Keratinocyte (primary cell): ENCODE measurements at regions not wholly inside any gene's neighbourhood (a gene's known extent, or its start where the extent isn't known, plus 50 kb on each side); places are given as distances from the start of the nearest gene placed in this dataset.

Source experiments
- CTCF ChIP-seq, 3 experiments: IDR thresholded peaks in 1 of 3; conservative IDR thresholded peaks in 1 of 3; optimal IDR thresholded peaks in 1 of 3; 2 replicates in 2 of 3; 3 replicates in 1 of 3; pipeline versions ENCODE3 to v1.5.1; 2011; ENCODE audit warnings: low read length in 3 of 3, mild to moderate bottlenecking in 3 of 3, moderate library complexity in 2 of 3, control low read depth in 1 of 3, inconsistent platforms in 1 of 3; ENCODE audit not compliant: insufficient read depth in 2 of 3; ENCODE audit errors: extremely low read depth in 1 of 3
- EZH2 ChIP-seq: IDR thresholded peaks from one replicate; pipeline ENCODE4 v1.6.1; 2012; ENCODE audit warnings: inconsistent platforms, mild to moderate bottlenecking, low read length, moderate library complexity

DNA sequence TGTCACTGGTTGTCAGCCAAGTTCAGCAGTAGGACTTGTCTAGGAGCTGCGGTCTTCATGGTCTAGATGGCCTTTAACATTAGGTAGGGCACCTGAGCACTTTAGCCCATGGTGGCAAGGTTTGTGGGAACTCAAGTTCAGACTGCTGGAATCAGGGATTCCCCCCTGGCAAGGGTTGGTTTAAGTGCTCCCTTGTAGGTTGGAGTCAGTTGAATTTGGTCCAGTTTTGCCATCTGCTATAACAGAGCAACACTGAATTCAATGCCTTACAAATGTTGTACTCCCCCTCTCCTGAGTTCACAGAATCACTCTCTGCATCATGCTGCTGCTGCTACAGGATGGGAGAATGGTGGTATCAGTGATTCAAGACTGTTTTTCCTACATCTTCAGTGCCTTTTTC lies 509.3 kb downstream of the VGLL3 start:
- no peak for TF ChIP-seq CTCF (optimal IDR thresholded peaks at IDR 0.05 in 1 of 3, IDR thresholded peaks at IDR 0.05 in 1 of 3, conservative IDR thresholded peaks at IDR 0.05 in 1 of 3; ENCODE audit: extremely low read depth in 1 of 3, insufficient read depth in 2 of 3, low read length in 3 of 3)
- no peak for TF ChIP-seq EZH2
